HCT116 (cell line): ENCODE measurements at regions not wholly inside any gene's neighbourhood (a gene's known extent, or its start where the extent isn't known, plus 50 kb on each side); places are given as distances from the start of the nearest gene placed in this dataset.

ENCODE experiments used
- ATAC-seq: fragments of 200-7000 bp; cut with Tn5 transposase; 2 replicates; pipeline ENCODE4 v1.9.1; 2020; ENCODE audit warnings: mild to moderate bottlenecking, moderate library complexity
- BruUV-seq: library from RNA; stranded (reverse); fragments of 400-500 nt; replicated peaks from 2 replicates; lab custom pipeline; 2021; lab: Mats Ljungman, UMichigan
- CTCF ChIA-PET: fragments of 300-600 bp; sonication (Branson Sonifier 250); formaldehyde crosslinking; loops from one replicate; lab custom pipeline; 2021; ENCODE audit warnings: antibody characterized with exemption; lab: Charles Lee
- POLR2A ChIA-PET: fragments of 300-600, 350-600 bp; sonication (Branson Sonifier 250); formaldehyde crosslinking; loops from one replicate; lab custom pipeline; 2021; ENCODE audit warnings: antibody characterized with exemption; lab: Charles Lee
- RAD21 ChIA-PET, 2 experiments: fragments of 300-600 bp; sonication (Branson Sonifier 250); formaldehyde crosslinking; loops; one replicate each; lab custom pipeline; 2023; ENCODE audit warnings: low total read pairs in 2 of 2; ENCODE audit not compliant: uncharacterized antibody in 2 of 2, unreplicated experiment in 2 of 2, low non-redundant PET in 1 of 2; lab: Charles Lee
- DNase-seq: peaks from one replicate; pipeline ENCODE4 v3.0.0-alpha.2; 2010; ENCODE audit warnings: low read depth, low spot score
- H2AFZ ChIP-seq: fragments of 200-600 bp; shearing (Covaris generic), sonication (generic); 2 replicates; pipeline ENCODE4 v1.6.1; 2017; ENCODE audit warnings: low read depth, mixed run types, mixed read lengths, antibody characterized with exemption, low read length; ENCODE audit not compliant: poor library complexity, severe bottlenecking
- H3K27ac ChIP-seq: 2 replicates; pipeline ENCODE4 v1.5.1; 2012; ENCODE audit warnings: low read depth, low read length
- H3K27me3 ChIP-seq: fragments of 200-600 bp; sonication (generic); 2 replicates; pipeline ENCODE4 v1.6.1; 2016; ENCODE audit warnings: mixed run types, low read length, mixed read lengths; ENCODE audit not compliant: insufficient read depth
- H3K36me3 ChIP-seq, 2 experiments: fragments of 200-500 bp in 1 of 2; fragments of 200-600 bp in 1 of 2; sonication (Bioruptor generic) in 1 of 2; sonication (generic) in 1 of 2; 2 replicates each; pipeline versions ENCODE4 v1.5.1 to v1.6.1; 2014 to 2016; ENCODE audit warnings: low read length in 2 of 2, inconsistent platforms in 1 of 2, mixed read lengths in 1 of 2, mixed run types in 1 of 2; ENCODE audit not compliant: insufficient read depth in 2 of 2, control insufficient read depth in 1 of 2
- H3K4me1 ChIP-seq, 2 experiments: fragments of 200-600 bp in 1 of 2; sonication (generic) in 1 of 2; 2 replicates each; pipeline versions ENCODE4 v1.5.1 to v1.6.1; 2012 to 2017; ENCODE audit warnings: low read length in 2 of 2, inconsistent platforms in 1 of 2, mild to moderate bottlenecking in 1 of 2, mixed read lengths in 1 of 2, mixed run types in 1 of 2, moderate library complexity in 1 of 2; ENCODE audit not compliant: insufficient read depth in 2 of 2, control insufficient read depth in 1 of 2
- H3K4me2 ChIP-seq: fragments of 200-600 bp; sonication (generic); 2 replicates; pipeline ENCODE4 v1.6.1; 2017; ENCODE audit warnings: mixed run types, low read length, mixed read lengths
- H3K4me3 ChIP-seq, 2 experiments: fragments of 200-600 bp in 1 of 2; sonication (generic) in 1 of 2; replicated peaks in 1 of 2; 2 replicates each; pipeline ENCODE4 v1.5.1; 2011 to 2016; ENCODE audit warnings: low read length in 2 of 2, control low read depth in 1 of 2, low read depth in 1 of 2, mild to moderate bottlenecking in 1 of 2, mixed read lengths in 1 of 2, mixed run types in 1 of 2
- H3K79me2 ChIP-seq: fragments of 200-600 bp; sonication (generic); 2 replicates; pipeline ENCODE4 v1.6.1; 2017; ENCODE audit warnings: mild to moderate bottlenecking, mixed run types, low read length, moderate library complexity, mixed read lengths; ENCODE audit not compliant: insufficient read depth
- H3K9ac ChIP-seq: fragments of 200-600 bp; sonication (generic); 2 replicates; pipeline ENCODE4 v1.6.1; 2016; ENCODE audit warnings: low read length, mixed read lengths
- H3K9me2 ChIP-seq: fragments of 200-600 bp; sonication (generic), shearing (Covaris generic); 2 replicates; pipeline ENCODE4 v1.6.1; 2017; ENCODE audit warnings: mixed run types, mild to moderate bottlenecking, moderate library complexity; ENCODE audit not compliant: insufficient read depth
- H3K9me3 ChIP-seq, 2 experiments: fragments of 200-500 bp in 1 of 2; fragments of 200-600 bp in 1 of 2; sonication (Bioruptor generic) in 1 of 2; sonication (generic) in 1 of 2; 2 replicates each; pipeline ENCODE4 v1.6.1; 2014 to 2017; ENCODE audit warnings: low read length in 2 of 2, mixed read lengths in 2 of 2, inconsistent platforms in 1 of 2, low read depth in 1 of 2, mild to moderate bottlenecking in 1 of 2, mixed run types in 1 of 2, moderate library complexity in 1 of 2; ENCODE audit not compliant: control insufficient read depth in 1 of 2, insufficient read depth in 1 of 2
- H4K20me1 ChIP-seq: fragments of 200-600 bp; sonication (generic), shearing (Covaris generic); 2 replicates; pipeline ENCODE4 v1.6.1; 2017; ENCODE audit warnings: mixed run types, mild to moderate bottlenecking, moderate library complexity; ENCODE audit not compliant: insufficient read depth
- CEBPB ChIP-seq: IDR thresholded peaks from 2 replicates; pipeline ENCODE4 v1.6.1; 2012; ENCODE audit warnings: low read depth
- CTCF ChIP-seq, 3 experiments: fragments of 200-600 bp in 1 of 3; sonication (generic) in 1 of 3; IDR thresholded peaks in 2 of 3; conservative IDR thresholded peaks in 1 of 3; 2 replicates each; pipeline ENCODE4 v1.5.1; 2012 to 2017; ENCODE audit warnings: low read depth in 2 of 3, low read length in 2 of 3, antibody characterized with exemption in 1 of 3, borderline replicate concordance in 1 of 3, control low read depth in 1 of 3, mild to moderate bottlenecking in 1 of 3, mixed read lengths in 1 of 3, mixed run types in 1 of 3, moderate library complexity in 1 of 3; ENCODE audit not compliant: insufficient read depth in 1 of 3
- EZH2 ChIP-seq: fragments of 200-600 bp; sonication (generic); IDR thresholded peaks from 2 replicates; pipeline ENCODE4 v1.6.1; 2017; ENCODE audit warnings: antibody characterized with exemption, mixed run types
- FOSL1 ChIP-seq: IDR thresholded peaks from 2 replicates; pipeline ENCODE4 v1.6.1; 2012; ENCODE audit warnings: low read depth
- JUND ChIP-seq: IDR thresholded peaks from 2 replicates; pipeline ENCODE4 v1.6.1; 2012
- POLR2AphosphoS5 ChIP-seq: IDR thresholded peaks from 2 replicates; pipeline ENCODE4 v1.6.1; 2011; ENCODE audit warnings: mild to moderate bottlenecking, low read depth, low read length, moderate library complexity
- RAD21 ChIP-seq: IDR thresholded peaks from 2 replicates; pipeline ENCODE4 v1.6.1; 2012; ENCODE audit warnings: low read depth, mild to moderate bottlenecking
- REST ChIP-seq: IDR thresholded peaks from 2 replicates; pipeline ENCODE4 v1.6.1; 2012; ENCODE audit warnings: low read depth
- SIN3A ChIP-seq: IDR thresholded peaks from 2 replicates; pipeline ENCODE4 v1.6.1; 2012; ENCODE audit warnings: low read depth
- SRF ChIP-seq: IDR thresholded peaks from 2 replicates; pipeline ENCODE4 v1.6.1; 2012; ENCODE audit warnings: low read depth
- YY1 ChIP-seq: IDR thresholded peaks from 2 replicates; pipeline ENCODE4 v1.6.1; 2011; ENCODE audit warnings: low read length, low read depth, moderate library complexity, mild to moderate bottlenecking; ENCODE audit not compliant: insufficient replicate concordance; ENCODE audit errors: extremely low read depth
- ZBTB33 ChIP-seq: IDR thresholded peaks from 2 replicates; pipeline ENCODE4 v1.6.1; 2011; ENCODE audit warnings: mild to moderate bottlenecking, low read length, moderate library complexity; ENCODE audit not compliant: insufficient replicate concordance; ENCODE audit errors: extremely low read depth
- ZFX ChIP-seq: fragments of 450-650 bp; IDR thresholded peaks from 2 replicates; pipeline ENCODE4 v1.6.1; 2017
- intact Hi-C: fragments of 100-400 bp; cut with micrococcal nuclease; formaldehyde crosslinking; loops from 2 replicates; pipeline ENCODE4 v1.10.0; 2022

GRCh38 chr5:57592236-57592635 lies 109.6 kb upstream of the ACTBL2 start:
- no peak for ATAC-seq
- ChIA-PET RAD21 (no interaction called here), CTCF (no interaction called here)

More at GRCh38 chr5:57592236-57592635, 109.6 kb upstream of the ACTBL2 start:
- H3K9ac ChIP-seq, result no peak overlapping the region
- no peak overlapping the region for H3K27ac ChIP-seq
- no peak overlapping the region for H3K4me3 ChIP-seq
- POLR2A ChIA-PET, result no interaction called here
- no peaks in the 10 kb centered on the region for H3K9me3 ChIP-seq
- DNase-seq, result no peak
- H3K27me3 ChIP-seq, result no peaks in the 10 kb centered on the region
- H3K36me3 ChIP-seq, result no peaks in the 10 kb centered on the region
- no peak overlapping the region for H2AFZ ChIP-seq
- no peaks in the 10 kb centered on the region for H3K9me2 ChIP-seq
- no peaks in the 10 kb centered on the region for H3K79me2 ChIP-seq
- no peak overlapping the region for H3K4me2 ChIP-seq
- BruUV-seq, result no TSS peak
- H4K20me1 ChIP-seq, result no peaks in the 10 kb centered on the region
- TF ChIP-seq RAD21 (no peak), EZH2 (no peak), ZFX (no peak), YY1 (no peak), POLR2AphosphoS5 (no peak), CEBPB (no peak), CTCF (IDR thresholded peaks at IDR 0.05 in 2 of 3, conservative IDR thresholded peaks at IDR 0.05 in 1 of 3; ENCODE audit: borderline replicate concordance in 1 of 3, insufficient read depth in 1 of 3, low read depth in 2 of 3, low read length in 2 of 3) (no peak), ZBTB33 (no peak), JUND (no peak), SRF (no peak), REST (no peak), FOSL1 (no peak), SIN3A (no peak)
- H3K4me1 ChIP-seq, result no peaks in the 10 kb centered on the region
- intact Hi-C loops, result no loop called here
